ENCODE measurements at regions not wholly inside any gene's neighbourhood (a gene's known extent, or its start where the extent isn't known, plus 50 kb on each side); places are given as distances from the start of the nearest gene placed in this dataset.

GRCh38 chr1:213820362-213821149 lies 167.2 kb upstream of the PROX1 start:
- peak; percentile 32 to 61 for DNase-seq

GRCh38 chr1:213821175-213821942 lies 166.4 kb upstream of the PROX1 start:
- DNase-seq, result no peak

- DNase-seq, result no peak
These were observed 165.8 kb upstream of the PROX1 start for GRCh38 chr1:213821943-213822334.

- no peak for DNase-seq
These were observed 160.9 kb upstream of the PROX1 start for GRCh38 chr1:213826891-213827290.

- no peak for DNase-seq
These were observed 158.9 kb upstream of the PROX1 start for GRCh38 chr1:213828867-213829266.

DNA sequence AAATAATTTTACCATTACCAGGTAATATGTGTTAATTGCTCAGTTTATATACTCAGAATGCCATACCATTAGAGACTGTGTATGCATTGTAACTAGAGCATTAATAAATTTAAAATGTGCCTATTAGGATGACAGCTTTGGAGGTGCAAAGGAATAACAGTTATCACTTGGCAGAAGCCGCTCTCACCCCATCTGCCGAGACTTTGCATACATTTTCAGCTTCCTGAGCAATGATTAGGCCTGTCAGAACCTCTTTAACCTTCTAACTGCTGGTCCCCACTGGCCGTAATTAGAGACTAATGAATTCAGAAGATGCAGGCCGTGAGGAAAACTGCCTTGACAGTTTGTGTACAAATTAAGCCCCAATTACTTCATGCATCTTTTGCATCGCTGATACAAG lies 158.0 kb upstream of the PROX1 start:
- DNase-seq, result no peak

GRCh38 chr1:213830371-213830770 lies 157.4 kb upstream of the PROX1 start:
- no peak for DNase-seq

GRCh38 chr1:213840575-213840974 lies 147.2 kb upstream of the PROX1 start:
- no peak for DNase-seq

GRCh38 chr1:213844632-213845031 lies 143.1 kb upstream of the PROX1 start:
- no peak for DNase-seq

DNA sequence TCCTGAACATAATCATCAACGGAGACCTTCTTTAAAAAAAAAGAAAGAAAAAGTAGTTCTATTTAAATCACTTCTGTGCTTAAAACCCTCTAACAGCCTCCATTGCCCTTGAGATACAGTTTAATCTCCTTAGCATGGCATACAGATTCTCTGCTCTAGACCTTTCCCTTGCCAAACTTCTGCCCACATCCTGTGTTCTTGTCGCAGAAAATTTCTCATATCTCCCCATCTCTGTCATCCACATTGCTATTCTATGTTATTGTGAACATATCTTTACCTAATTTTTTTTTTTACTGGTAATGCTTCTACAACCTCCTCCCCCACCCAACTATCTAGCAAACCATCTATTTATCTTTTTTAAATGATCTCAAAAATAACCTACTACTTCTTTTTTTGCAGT lies 135.7 kb upstream of the PROX1 start:
- no peak for DNase-seq

- no peak for DNase-seq
These were observed 129.2 kb upstream of the PROX1 start for GRCh38 chr1:213858581-213858980.

- DNase-seq, result no peak
These were observed 125.9 kb upstream of the PROX1 start for GRCh38 chr1:213861841-213862240.

DNA sequence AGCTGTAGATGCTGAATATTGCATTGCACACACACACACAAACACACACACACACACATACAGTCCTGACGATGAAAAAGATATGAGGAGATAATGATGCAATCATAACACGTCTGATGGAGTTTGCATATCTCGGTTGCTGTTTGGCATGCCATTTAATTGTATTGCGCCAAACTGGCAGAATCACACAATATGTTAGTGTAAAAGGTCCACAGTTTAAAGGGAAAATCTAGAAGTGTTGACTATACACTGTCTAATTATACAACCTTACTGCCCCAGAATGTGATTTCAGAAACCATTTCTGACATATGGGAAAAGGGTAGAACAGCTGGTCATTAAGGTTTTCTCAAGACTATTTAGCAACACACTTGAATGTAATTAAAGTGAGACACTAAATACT lies 123.7 kb upstream of the PROX1 start:
- no peak for DNase-seq

DNA sequence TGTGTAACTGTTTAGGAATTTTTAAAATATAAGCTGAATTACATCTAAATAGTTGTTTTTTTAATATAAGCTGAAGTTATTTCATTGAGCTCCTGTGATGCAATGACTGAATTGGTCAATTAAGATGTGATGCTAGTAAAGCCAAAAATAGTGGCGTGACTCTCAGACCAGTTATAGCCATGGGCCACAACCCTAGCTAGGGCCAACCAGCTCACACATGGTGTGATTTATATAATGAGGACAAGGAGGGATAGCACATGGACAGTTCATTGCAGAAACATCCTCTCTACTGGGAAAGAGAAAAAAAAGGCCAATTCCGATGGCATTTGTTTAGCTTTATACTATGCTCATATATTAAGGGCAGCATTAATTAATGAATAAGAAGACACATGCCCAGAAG lies 119.3 kb upstream of the PROX1 start:
- no peak for DNase-seq

GRCh38 chr1:213871179-213871578 lies 116.6 kb upstream of the PROX1 start:
- DNase-seq, result no peak

GRCh38 chr1:213874789-213875188 lies 113.0 kb upstream of the PROX1 start:
- DNase-seq, result no peak

DNA sequence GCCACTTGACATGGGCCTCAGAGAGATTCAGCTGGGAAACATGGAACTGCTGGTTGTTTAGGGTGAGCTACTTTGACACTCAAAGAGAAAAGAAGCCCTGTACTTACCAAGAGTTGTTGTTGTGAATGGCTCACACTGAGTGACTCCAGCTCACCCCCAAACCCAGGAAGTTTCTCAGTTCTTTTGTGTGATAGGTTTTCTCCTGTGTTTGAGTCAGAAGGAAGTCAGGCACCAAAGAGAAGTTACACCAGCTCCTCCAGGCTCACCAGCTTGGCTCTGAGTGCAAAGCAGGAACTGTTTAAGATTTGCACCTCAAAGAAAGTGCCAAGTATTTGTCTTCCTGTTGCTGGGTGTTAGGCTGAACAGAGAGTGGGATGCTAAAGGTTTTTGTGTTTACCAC lies 111.2 kb upstream of the PROX1 start:
- no peak for DNase-seq

DNA sequence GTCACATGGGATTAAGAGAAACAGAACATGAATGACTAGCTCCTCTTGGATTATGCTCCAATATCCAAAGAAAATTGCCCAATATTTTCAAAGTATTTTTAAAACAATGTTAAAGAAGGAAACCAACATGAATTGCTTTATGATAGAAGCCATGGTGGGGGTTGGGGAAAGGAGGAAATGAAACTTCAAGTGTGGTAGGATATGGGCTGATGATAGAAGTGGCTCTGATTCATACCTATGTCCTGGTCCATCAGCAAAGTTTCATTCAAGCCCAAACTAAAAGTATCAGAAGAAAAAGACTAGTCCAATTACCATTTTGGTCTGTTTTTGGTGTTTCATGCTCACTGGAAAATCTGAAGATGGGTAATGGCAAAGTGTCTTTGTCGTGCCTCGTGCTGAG lies 104.2 kb upstream of the PROX1 start:
- no peak for DNase-seq

- no peak for DNase-seq
These were observed 103.4 kb upstream of the PROX1 start for GRCh38 chr1:213884402-213884801.

DNA sequence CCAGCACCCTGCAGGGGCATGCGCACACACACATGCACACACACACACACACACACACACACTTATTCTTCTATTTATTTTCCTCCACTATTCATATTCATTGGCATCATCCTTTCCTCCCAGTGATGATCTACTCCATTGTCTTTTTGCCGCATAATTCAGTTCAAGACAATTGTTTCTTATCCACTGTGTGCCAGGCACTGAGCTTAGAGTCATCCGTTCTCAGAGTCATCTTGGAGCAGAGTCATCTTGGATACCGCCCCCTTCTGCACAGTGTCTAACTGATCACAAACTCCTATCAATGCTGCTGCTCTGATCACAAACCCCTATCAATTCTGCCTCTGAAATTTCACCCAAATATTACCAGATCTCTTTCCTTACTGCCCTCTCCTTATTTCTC lies 102.8 kb upstream of the PROX1 start:
- no peak for DNase-seq

GRCh38 chr1:213887842-213888241 lies 99.9 kb upstream of the PROX1 start:
- DNase-seq, result no peak

DNA sequence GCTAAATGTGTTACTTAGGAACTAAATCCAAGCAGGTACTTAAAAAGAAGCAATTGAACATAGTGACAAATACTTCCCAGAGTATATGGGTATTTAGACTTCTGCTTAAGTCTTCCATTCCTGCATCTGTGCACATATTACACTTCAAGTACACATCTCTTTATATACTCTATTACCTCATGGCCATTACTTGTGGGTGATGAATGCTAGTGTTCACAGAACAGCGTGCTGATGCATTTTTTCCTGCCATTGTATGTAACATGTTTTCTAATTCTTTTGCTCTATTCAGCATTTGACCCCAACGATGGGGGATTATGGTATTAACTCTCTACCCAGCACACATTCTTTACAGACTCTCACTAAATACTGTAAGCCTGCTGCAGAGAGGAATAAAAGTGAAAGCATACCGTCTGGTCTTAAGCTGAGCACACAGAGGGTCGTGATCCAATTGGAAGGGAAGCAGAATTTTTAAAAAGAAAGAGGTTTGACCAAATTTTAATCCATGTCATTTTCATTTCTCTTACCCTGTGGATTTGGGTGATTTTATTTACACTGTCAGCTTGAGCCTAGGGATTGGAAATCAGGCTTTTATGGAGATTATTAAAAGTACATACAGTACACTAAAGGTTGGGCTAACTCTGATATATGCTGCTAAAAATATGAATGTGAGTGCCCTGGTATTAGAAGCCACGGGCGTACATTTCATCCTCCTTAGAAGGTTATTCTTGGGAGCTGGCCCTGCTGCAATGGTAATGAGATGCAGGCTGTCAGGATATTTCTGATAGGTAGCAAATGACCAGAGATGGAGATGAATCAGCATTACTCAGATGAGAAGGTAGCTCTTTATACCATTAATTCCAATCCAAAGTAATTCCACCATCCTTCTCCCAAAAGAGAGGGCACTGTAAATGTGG lies 95.5 kb upstream of the PROX1 start:
- no peak for DNase-seq

- no peak for DNase-seq
These were observed 89.1 kb upstream of the PROX1 start for GRCh38 chr1:213898684-213899083.
